ENCODE measurements at regions not wholly inside any gene's neighbourhood (a gene's known extent, or its start where the extent isn't known, plus 50 kb on each side); places are given as distances from the start of the nearest gene placed in this dataset.
A peak's percentile ranks its signal among the peaks of the same experiment; 100 is the strongest.

GRCh38 chr1:60581455-60582220 lies 500.7 kb upstream of the NFIA start:
- POLR2A ChIA-PET (ENCODE audit: low non-redundant PET) = no interaction called here
- CTCF ChIA-PET = interaction anchor here (0.6 kb wide), 2 partner anchors 17 to 19 kb away, joined by 3 read pairs; no protein-coding TSS in a partner anchor
- H3K27ac ChIP-seq = no peak overlapping the region
- no peak for DNase-seq (ENCODE audit: low spot score)
- TF ChIP-seq, protein P1, sequence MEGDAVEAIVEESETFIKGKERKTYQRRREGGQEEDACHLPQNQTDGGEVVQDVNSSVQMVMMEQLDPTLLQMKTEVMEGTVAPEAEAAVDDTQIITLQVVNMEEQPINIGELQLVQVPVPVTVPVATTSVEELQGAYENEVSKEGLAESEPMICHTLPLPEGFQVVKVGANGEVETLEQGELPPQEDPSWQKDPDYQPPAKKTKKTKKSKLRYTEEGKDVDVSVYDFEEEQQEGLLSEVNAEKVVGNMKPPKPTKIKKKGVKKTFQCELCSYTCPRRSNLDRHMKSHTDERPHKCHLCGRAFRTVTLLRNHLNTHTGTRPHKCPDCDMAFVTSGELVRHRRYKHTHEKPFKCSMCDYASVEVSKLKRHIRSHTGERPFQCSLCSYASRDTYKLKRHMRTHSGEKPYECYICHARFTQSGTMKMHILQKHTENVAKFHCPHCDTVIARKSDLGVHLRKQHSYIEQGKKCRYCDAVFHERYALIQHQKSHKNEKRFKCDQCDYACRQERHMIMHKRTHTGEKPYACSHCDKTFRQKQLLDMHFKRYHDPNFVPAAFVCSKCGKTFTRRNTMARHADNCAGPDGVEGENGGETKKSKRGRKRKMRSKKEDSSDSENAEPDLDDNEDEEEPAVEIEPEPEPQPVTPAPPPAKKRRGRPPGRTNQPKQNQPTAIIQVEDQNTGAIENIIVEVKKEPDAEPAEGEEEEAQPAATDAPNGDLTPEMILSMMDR (conservative IDR thresholded peaks at IDR 0.05; ENCODE audit: low read depth) = no peak

GRCh38 chr1:60577029-60577428 lies 503.5 kb upstream of the C1orf87 start:
- CTCF ChIA-PET = interaction anchor here (0.6 kb wide), 1 partner anchor 356 kb away, joined by 3 read pairs; no protein-coding TSS in a partner anchor
- H3K27ac ChIP-seq = no peak overlapping the region
- DNase-seq (ENCODE audit: low spot score) = no peak
- POLR2A ChIA-PET (ENCODE audit: low non-redundant PET) = no interaction called here
- TF ChIP-seq, protein P1 (conservative IDR thresholded peaks at IDR 0.05; ENCODE audit: low read depth) = no peak

DNA sequence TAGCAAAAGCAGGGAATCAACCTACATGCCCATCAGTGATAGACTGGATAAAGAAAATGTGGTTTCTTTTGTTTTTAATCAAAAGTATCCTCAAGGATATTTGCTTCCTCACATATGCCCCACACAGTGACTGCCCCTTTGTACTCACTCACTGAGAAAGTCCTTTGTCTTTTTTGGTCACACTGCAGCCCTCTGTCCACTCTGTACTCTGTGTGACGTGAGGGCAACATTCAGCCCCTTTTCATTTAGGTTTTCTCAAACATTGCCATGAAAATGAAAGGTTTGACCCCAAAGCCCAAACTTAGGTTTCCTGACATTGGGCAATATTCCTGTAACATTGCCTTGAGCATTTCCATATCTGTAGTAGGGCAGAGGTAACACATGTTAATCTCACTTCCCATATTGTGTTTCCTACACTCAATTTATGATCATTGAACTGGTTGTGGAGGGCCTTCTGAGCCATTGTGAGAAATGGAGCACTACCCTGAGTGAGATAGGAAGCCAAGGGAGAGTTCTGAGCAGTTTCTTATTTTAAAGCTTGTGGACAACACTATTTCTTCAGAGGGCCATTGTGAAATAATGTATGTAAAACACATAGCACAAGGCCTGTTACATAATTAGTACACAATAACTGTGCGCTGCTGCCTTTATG lies 501.9 kb upstream of the C1orf87 start:
- no peak for DNase-seq (ENCODE audit: low spot score)
- POLR2A ChIA-PET (ENCODE audit: low non-redundant PET) = no interaction called here
- TF ChIP-seq, protein P1 (conservative IDR thresholded peaks at IDR 0.05; ENCODE audit: low read depth) = no peak

GRCh38 chr1:60573726-60574409 lies 500.3 kb upstream of the C1orf87 start:
- CTCF ChIA-PET = no interaction called here

More for the DNA sequence above, 501.9 kb upstream of the C1orf87 start:
- H3K27ac ChIP-seq = no peak overlapping the region
- CTCF ChIA-PET = no interaction called here

GRCh38 chr1:60573121-60573520 lies 499.6 kb upstream of the C1orf87 start:
- CTCF ChIA-PET = no interaction called here
- POLR2A ChIA-PET (ENCODE audit: low non-redundant PET) = no interaction called here
- peak; percentile 11 for DNase-seq (ENCODE audit: low spot score)
- TF ChIP-seq, protein P1 (conservative IDR thresholded peaks at IDR 0.05; ENCODE audit: low read depth) = no peak
- H3K27ac ChIP-seq = no peak overlapping the region

More at GRCh38 chr1:60573726-60574409, 500.3 kb upstream of the C1orf87 start:
- POLR2A ChIA-PET (ENCODE audit: low non-redundant PET) = no interaction called here
- peak; percentile 83 for DNase-seq (ENCODE audit: low spot score)
- TF ChIP-seq, protein P1 (conservative IDR thresholded peaks at IDR 0.05; ENCODE audit: low read depth) = no peak
- peak overlapping the region; percentile 80 for H3K27ac ChIP-seq

DNA sequence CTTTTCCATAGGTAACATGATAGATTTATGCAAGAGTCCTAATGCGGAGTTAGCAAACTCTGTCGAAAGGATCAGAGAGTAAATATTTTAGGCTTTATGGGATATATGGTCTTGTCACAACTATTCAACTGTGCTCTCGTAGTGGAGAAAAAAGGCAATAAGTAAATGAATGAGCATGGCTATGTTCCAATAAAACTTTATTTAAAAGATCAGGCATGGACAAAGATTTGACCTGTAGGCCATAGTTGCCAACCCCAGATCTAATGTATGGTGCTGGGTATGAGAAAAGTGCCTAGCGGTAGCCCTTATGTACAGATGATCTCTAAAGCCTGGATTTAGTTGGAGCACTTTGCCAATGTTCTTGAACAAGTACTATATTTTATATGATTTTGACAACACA lies 498.8 kb upstream of the C1orf87 start:
- ChIA-PET CTCF (interaction anchor here (0.5 kb wide), 1 partner anchor 434 kb away, joined by 3 read pairs; no protein-coding TSS in a partner anchor), POLR2A (ENCODE audit: low non-redundant PET) (no interaction called here)
- no peak overlapping the region for H3K27ac ChIP-seq
- TF ChIP-seq, protein P1 (conservative IDR thresholded peaks at IDR 0.05; ENCODE audit: low read depth) = no peak
- DNase-seq (ENCODE audit: low spot score) = no peak
